ENCODE measurements at regions not wholly inside any gene's neighbourhood (a gene's known extent, or its start where the extent isn't known, plus 50 kb on each side); places are given as distances from the start of the nearest gene placed in this dataset.

GRCh38 chr6:78400076-78400475, 467.3 kb upstream of the IRAK1BP1 start:
- DNase-seq (ENCODE audit: low read depth), result no peak
- no peak overlapping the region for H3K4me3 ChIP-seq (ENCODE audit: low read length)
- no peak for TF ChIP-seq CTCF (conservative IDR thresholded peaks at IDR 0.05; ENCODE audit: low read depth, low read length)

GRCh38 chr6:78427386-78427785, 440.0 kb upstream of the IRAK1BP1 start:
- DNase-seq (ENCODE audit: low read depth), result no peak
- H3K4me3 ChIP-seq (ENCODE audit: low read length), result no peak overlapping the region
- no peak for TF ChIP-seq CTCF (conservative IDR thresholded peaks at IDR 0.05; ENCODE audit: low read depth, low read length)

- no peak overlapping the region for H3K4me3 ChIP-seq (ENCODE audit: low read length)
- TF ChIP-seq CTCF (conservative IDR thresholded peaks at IDR 0.05; ENCODE audit: low read depth, low read length), result no peak
Measured at GRCh38 chr6:78430521-78430920, 436.8 kb upstream of the IRAK1BP1 start.

GRCh38 chr6:78435671-78436070, 431.7 kb upstream of the IRAK1BP1 start:
- no peak for TF ChIP-seq CTCF (conservative IDR thresholded peaks at IDR 0.05; ENCODE audit: low read depth, low read length)
- no peak for DNase-seq (ENCODE audit: low read depth)
- no peak overlapping the region for H3K4me3 ChIP-seq (ENCODE audit: low read length)

More at GRCh38 chr6:78430521-78430920, 436.8 kb upstream of the IRAK1BP1 start:
- DNase-seq (ENCODE audit: low read depth), result no peak

GRCh38 chr6:78436335-78436734, 431.0 kb upstream of the IRAK1BP1 start:
- DNase-seq (ENCODE audit: low read depth), result no peak
- TF ChIP-seq CTCF (conservative IDR thresholded peaks at IDR 0.05; ENCODE audit: low read depth, low read length), result peak; percentile 46

GRCh38 chr6:78438135-78438534, 429.2 kb upstream of the IRAK1BP1 start:
- no peak for DNase-seq (ENCODE audit: low read depth)
- no peak for TF ChIP-seq CTCF (conservative IDR thresholded peaks at IDR 0.05; ENCODE audit: low read depth, low read length)
- H3K4me3 ChIP-seq (ENCODE audit: low read length), result no peak overlapping the region

More at GRCh38 chr6:78436335-78436734, 431.0 kb upstream of the IRAK1BP1 start:
- H3K4me3 ChIP-seq (ENCODE audit: low read length), result no peak overlapping the region

GRCh38 chr6:78460711-78461110, 406.6 kb upstream of the IRAK1BP1 start:
- H3K4me3 ChIP-seq (ENCODE audit: low read length), result no peak overlapping the region
- no peak for TF ChIP-seq CTCF (conservative IDR thresholded peaks at IDR 0.05; ENCODE audit: low read depth, low read length)
- no peak for DNase-seq (ENCODE audit: low read depth)

Data from retinal pigment epithelial cell (primary cell).